ENCODE measurements at regions not wholly inside any gene's neighbourhood (a gene's known extent, or its start where the extent isn't known, plus 50 kb on each side); places are given as distances from the start of the nearest gene placed in this dataset.

DNA sequence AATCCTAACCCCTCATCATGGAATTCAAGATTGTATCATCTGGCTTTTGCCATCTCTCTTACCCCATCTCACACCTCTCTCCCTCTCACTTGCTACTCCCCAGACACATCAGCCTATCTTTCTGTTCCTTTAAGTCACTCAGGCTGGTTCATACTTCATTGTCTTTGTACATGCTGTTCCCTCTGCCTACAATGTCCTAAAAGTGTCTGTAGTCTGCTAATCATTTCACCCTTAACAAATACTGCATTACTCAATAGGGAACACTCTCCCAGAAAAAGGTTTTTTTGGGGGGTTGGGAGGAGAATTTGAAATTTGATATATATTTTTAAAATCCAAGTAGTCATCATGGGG is 146.2 kb upstream of the KLF7 start:
- TF ChIP-seq, protein P1, sequence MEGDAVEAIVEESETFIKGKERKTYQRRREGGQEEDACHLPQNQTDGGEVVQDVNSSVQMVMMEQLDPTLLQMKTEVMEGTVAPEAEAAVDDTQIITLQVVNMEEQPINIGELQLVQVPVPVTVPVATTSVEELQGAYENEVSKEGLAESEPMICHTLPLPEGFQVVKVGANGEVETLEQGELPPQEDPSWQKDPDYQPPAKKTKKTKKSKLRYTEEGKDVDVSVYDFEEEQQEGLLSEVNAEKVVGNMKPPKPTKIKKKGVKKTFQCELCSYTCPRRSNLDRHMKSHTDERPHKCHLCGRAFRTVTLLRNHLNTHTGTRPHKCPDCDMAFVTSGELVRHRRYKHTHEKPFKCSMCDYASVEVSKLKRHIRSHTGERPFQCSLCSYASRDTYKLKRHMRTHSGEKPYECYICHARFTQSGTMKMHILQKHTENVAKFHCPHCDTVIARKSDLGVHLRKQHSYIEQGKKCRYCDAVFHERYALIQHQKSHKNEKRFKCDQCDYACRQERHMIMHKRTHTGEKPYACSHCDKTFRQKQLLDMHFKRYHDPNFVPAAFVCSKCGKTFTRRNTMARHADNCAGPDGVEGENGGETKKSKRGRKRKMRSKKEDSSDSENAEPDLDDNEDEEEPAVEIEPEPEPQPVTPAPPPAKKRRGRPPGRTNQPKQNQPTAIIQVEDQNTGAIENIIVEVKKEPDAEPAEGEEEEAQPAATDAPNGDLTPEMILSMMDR (IDR thresholded peaks at IDR 0.05; ENCODE audit: low read depth, low read length), result no peak
- no peak for TF ChIP-seq EZH2phosphoT487 (IDR thresholded peaks at IDR 0.05; ENCODE audit: low read depth)

All from OCI-LY3 (cell line).